ENCODE measurements at regions not wholly inside any gene's neighbourhood (a gene's known extent, or its start where the extent isn't known, plus 50 kb on each side); places are given as distances from the start of the nearest gene placed in this dataset.

DNA sequence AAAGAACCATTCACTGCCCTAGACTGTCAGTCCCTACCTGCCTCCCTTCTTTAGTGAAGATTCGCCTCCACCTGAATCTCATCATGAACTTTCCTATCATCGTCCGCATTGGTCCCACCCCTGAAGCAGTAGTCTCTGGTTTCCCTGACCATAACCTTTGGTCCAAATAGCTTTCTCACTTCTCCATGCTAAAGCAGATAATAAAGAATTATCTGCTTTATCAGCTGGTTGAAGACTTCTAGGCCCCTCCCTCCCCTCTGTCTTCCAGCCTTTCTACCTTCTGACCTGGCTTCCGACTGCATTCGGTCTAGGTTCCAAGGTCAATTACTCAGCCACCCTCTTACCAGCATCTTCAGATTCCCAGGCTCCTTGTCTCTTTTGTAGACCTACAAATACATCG, 650.9 kb downstream of the HS3ST4 start:
- Histone ChIP-seq H3K9me3 (ENCODE audit: control insufficient read depth, insufficient read depth, low read length) (peaks cover 2% of the 10 kb centered on the region; the same call in 1 of the 2 replicates), H3K27ac (ENCODE audit: low read length) (no peak overlapping the region), H3K4me3 (ENCODE audit: low read length) (no peak overlapping the region), H3K36me3 (ENCODE audit: control insufficient read depth, insufficient read depth, low read length) (no peaks in the 10 kb centered on the region), H3K27me3 (ENCODE audit: control insufficient read depth, insufficient read depth, low read length) (no peaks in the 10 kb centered on the region), H3K4me1 (ENCODE audit: control insufficient read depth, insufficient read depth, low read length) (no peaks in the 10 kb centered on the region)
- DNase-seq (ENCODE audit: low read depth, low spot score): no peak
- no CpG with 5 or more reads among the region's 6 CpGs for WGBS (ENCODE audit: insufficient coverage, insufficient read length)

- Histone ChIP-seq H3K4me1 (ENCODE audit: control insufficient read depth, insufficient read depth, low read length) (no peaks in the 10 kb centered on the region), H3K27ac (ENCODE audit: low read length) (no peak overlapping the region), H3K36me3 (ENCODE audit: control insufficient read depth, insufficient read depth, low read length) (no peaks in the 10 kb centered on the region), H3K4me3 (ENCODE audit: low read length) (no peak overlapping the region), H3K9me3 (ENCODE audit: control insufficient read depth, insufficient read depth, low read length) (peaks cover 2% of the 10 kb centered on the region; the same call in 1 of the 2 replicates), H3K27me3 (ENCODE audit: control insufficient read depth, insufficient read depth, low read length) (no peaks in the 10 kb centered on the region)
- no CpG with 5 or more reads among the region's 4 CpGs for WGBS (ENCODE audit: insufficient coverage, insufficient read length)
- DNase-seq (ENCODE audit: low read depth, low spot score): no peak
These were observed 652.5 kb downstream of the HS3ST4 start for GRCh38 chr16:26344240-26344776.

GRCh38 chr16:26344976-26345375, 653.2 kb downstream of the HS3ST4 start:
- no CpG with 5 or more reads among the region's 5 CpGs for WGBS (ENCODE audit: insufficient coverage, insufficient read length)
- Histone ChIP-seq H3K4me3 (ENCODE audit: low read length) (no peak overlapping the region), H3K27ac (ENCODE audit: low read length) (no peak overlapping the region), H3K9me3 (ENCODE audit: control insufficient read depth, insufficient read depth, low read length) (peaks cover 2% of the 10 kb centered on the region; the same call in 1 of the 2 replicates), H3K4me1 (ENCODE audit: control insufficient read depth, insufficient read depth, low read length) (no peaks in the 10 kb centered on the region), H3K27me3 (ENCODE audit: control insufficient read depth, insufficient read depth, low read length) (no peaks in the 10 kb centered on the region), H3K36me3 (ENCODE audit: control insufficient read depth, insufficient read depth, low read length) (no peaks in the 10 kb centered on the region)
- DNase-seq (ENCODE audit: low read depth, low spot score): no peak

DNA sequence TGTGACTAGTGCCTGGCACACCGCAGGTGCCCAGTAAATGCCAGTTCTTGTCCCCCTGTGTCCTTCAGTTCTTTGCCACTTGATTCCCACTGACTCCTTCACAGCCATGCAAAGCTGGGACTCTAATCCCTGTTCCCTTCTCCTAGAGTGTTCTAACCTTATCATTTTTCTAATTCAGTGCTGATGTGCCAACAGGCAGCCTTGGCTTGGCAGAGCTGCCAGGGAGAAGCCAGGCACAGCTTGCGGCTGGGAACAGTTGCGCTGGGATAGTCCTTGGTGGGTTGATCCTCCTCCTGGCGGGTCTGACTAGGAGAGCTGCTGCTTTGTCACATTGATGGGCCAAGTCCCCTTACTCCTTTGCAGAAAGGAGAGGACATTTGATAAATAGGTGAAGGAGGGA, 654.2 kb downstream of the HS3ST4 start:
- WGBS (ENCODE audit: insufficient coverage, insufficient read length): no CpG with 5 or more reads among the region's 4 CpGs

DNA sequence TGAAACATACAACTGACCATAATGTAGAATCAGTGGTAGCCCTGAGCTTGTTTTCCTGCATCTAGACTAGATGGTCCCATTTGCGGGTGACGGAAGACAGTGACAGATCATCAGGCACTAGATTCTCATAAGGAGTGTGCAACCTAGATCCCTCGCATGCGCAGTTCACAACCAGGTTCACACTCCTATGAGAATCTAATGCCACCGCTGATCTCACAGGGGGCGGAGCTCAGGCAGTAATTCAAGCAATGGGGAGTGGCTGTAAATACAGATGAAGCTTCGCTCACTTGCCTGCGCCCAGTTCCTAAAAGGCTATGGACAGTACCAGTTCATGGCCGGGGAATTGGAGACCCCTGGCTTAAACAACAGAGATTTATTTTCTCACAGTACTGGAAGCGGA, 656.3 kb downstream of the HS3ST4 start:
- no peaks in the 10 kb centered on the region for H3K4me1 ChIP-seq (ENCODE audit: control insufficient read depth, insufficient read depth, low read length)
- H3K27me3 ChIP-seq (ENCODE audit: control insufficient read depth, insufficient read depth, low read length): no peaks in the 10 kb centered on the region
- H3K4me3 ChIP-seq (ENCODE audit: low read length): no peak overlapping the region
- H3K9me3 ChIP-seq (ENCODE audit: control insufficient read depth, insufficient read depth, low read length): no peaks in the 10 kb centered on the region
- H3K36me3 ChIP-seq (ENCODE audit: control insufficient read depth, insufficient read depth, low read length): no peaks in the 10 kb centered on the region
- H3K27ac ChIP-seq (ENCODE audit: low read length): no peak overlapping the region
- no peak for DNase-seq (ENCODE audit: low read depth, low spot score)
- WGBS (ENCODE audit: insufficient coverage, insufficient read length): no CpG with 5 or more reads among the region's 10 CpGs

More for the DNA sequence above, 654.2 kb downstream of the HS3ST4 start:
- Histone ChIP-seq H3K27ac (ENCODE audit: low read length) (no peak overlapping the region), H3K9me3 (ENCODE audit: control insufficient read depth, insufficient read depth, low read length) (no peaks in the 10 kb centered on the region), H3K36me3 (ENCODE audit: control insufficient read depth, insufficient read depth, low read length) (no peaks in the 10 kb centered on the region), H3K4me3 (ENCODE audit: low read length) (no peak overlapping the region), H3K4me1 (ENCODE audit: control insufficient read depth, insufficient read depth, low read length) (no peaks in the 10 kb centered on the region), H3K27me3 (ENCODE audit: control insufficient read depth, insufficient read depth, low read length) (no peaks in the 10 kb centered on the region)
- DNase-seq (ENCODE audit: low read depth, low spot score): no peak

GRCh38 chr16:26360867-26361266, 669.1 kb downstream of the HS3ST4 start:
- no peak for DNase-seq (ENCODE audit: low read depth, low spot score)
- Histone ChIP-seq H3K9me3 (ENCODE audit: control insufficient read depth, insufficient read depth, low read length) (no peaks in the 10 kb centered on the region), H3K4me3 (ENCODE audit: low read length) (no peak overlapping the region), H3K27ac (ENCODE audit: low read length) (no peak overlapping the region), H3K36me3 (ENCODE audit: control insufficient read depth, insufficient read depth, low read length) (no peaks in the 10 kb centered on the region), H3K27me3 (ENCODE audit: control insufficient read depth, insufficient read depth, low read length) (no peaks in the 10 kb centered on the region), H3K4me1 (ENCODE audit: control insufficient read depth, insufficient read depth, low read length) (no peaks in the 10 kb centered on the region)
- no CpG with 5 or more reads among the region's 4 CpGs for WGBS (ENCODE audit: insufficient coverage, insufficient read length)

GRCh38 chr16:26363581-26363980, 671.8 kb downstream of the HS3ST4 start:
- Histone ChIP-seq H3K4me3 (ENCODE audit: low read length) (no peak overlapping the region), H3K4me1 (ENCODE audit: control insufficient read depth, insufficient read depth, low read length) (no peaks in the 10 kb centered on the region), H3K27me3 (ENCODE audit: control insufficient read depth, insufficient read depth, low read length) (no peaks in the 10 kb centered on the region), H3K9me3 (ENCODE audit: control insufficient read depth, insufficient read depth, low read length) (no peaks in the 10 kb centered on the region), H3K27ac (ENCODE audit: low read length) (no peak overlapping the region), H3K36me3 (ENCODE audit: control insufficient read depth, insufficient read depth, low read length) (no peaks in the 10 kb centered on the region)
- no CpG with 5 or more reads among the region's 1 CpG for WGBS (ENCODE audit: insufficient coverage, insufficient read length)
- no peak for DNase-seq (ENCODE audit: low read depth, low spot score)

DNA sequence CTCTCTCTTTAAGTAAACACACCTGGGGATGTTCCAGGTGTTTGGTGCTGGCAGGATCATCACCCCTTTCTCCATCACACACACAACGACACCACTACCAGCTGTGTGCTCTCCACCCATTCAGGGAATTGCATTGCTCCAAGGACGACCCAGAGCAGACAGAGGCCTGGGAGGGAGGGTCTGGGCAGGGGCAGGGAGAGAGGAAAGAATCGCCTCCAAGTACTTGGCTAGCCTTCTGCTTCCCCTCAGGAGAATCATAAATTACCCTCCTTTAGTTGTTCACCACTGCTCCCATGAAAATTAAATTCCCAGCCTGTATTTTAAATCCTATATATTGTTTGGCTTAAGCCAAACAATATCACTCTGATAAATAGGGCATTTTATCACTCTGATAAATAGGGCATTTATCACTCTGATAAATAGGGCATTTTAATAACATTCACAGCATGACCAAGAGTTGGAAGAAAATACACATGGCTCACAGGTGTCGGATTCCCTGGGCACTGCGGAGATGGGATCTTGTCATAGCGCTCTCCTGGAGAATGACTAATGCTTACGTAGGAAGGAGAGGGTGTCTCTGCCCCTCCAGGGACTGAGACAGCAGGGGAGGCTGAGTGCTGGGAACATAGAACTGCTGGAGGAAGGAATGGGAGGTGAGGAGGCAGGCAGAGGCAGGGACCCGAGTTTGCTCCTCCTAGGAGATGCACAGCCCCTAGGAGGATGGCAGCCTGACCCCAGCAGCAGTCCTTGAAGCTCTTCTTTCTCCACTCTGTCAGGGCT, 673.6 kb downstream of the HS3ST4 start:
- Histone ChIP-seq H3K9me3 (ENCODE audit: control insufficient read depth, insufficient read depth, low read length) (no peaks in the 10 kb centered on the region), H3K27me3 (ENCODE audit: control insufficient read depth, insufficient read depth, low read length) (no peaks in the 10 kb centered on the region), H3K4me1 (ENCODE audit: control insufficient read depth, insufficient read depth, low read length) (no peaks in the 10 kb centered on the region), H3K4me3 (ENCODE audit: low read length) (no peak overlapping the region), H3K27ac (ENCODE audit: low read length) (no peak overlapping the region), H3K36me3 (ENCODE audit: control insufficient read depth, insufficient read depth, low read length) (no peaks in the 10 kb centered on the region)
- no CpG with 5 or more reads among the region's 8 CpGs for WGBS (ENCODE audit: insufficient coverage, insufficient read length)
- no peak for DNase-seq (ENCODE audit: low read depth, low spot score)

DNA sequence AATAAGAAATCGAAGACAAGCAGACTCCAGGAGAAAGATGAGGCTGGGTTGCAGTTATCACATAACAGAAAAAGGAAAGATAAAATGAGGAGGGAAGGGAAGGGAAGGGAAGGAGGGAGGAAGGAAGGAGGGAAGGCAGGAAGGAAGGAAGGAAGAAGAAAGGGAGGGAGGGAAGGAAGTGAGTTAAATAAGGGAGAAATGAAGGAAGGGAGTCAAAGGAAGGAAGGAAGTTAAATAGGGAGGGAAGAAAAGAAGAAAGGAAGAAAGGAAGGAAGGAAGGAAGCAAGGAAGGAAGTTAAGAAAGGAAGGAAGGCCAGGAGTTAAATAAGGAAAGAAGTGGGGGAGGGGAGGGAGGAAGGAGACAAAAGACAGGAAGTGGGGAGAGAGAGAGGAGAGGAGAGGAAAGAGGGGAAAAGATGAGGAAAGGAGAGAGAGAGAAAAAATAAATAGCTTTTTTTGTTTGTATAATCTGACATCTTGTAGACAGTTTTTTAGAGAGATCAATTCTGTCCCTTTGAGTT, 679.6 kb downstream of the HS3ST4 start:
- no peak for DNase-seq (ENCODE audit: low read depth, low spot score)
- Histone ChIP-seq H3K27ac (ENCODE audit: low read length) (no peak overlapping the region), H3K9me3 (ENCODE audit: control insufficient read depth, insufficient read depth, low read length) (no peaks in the 10 kb centered on the region), H3K4me1 (ENCODE audit: control insufficient read depth, insufficient read depth, low read length) (no peaks in the 10 kb centered on the region), H3K36me3 (ENCODE audit: control insufficient read depth, insufficient read depth, low read length) (no peaks in the 10 kb centered on the region), H3K4me3 (ENCODE audit: low read length) (no peak overlapping the region), H3K27me3 (ENCODE audit: control insufficient read depth, insufficient read depth, low read length) (no peaks in the 10 kb centered on the region)
- no CpG with 5 or more reads among the region's 1 CpG for WGBS (ENCODE audit: insufficient coverage, insufficient read length)

GRCh38 chr16:26374279-26374925, 682.6 kb downstream of the HS3ST4 start:
- no peak for DNase-seq (ENCODE audit: low read depth, low spot score)
- Histone ChIP-seq H3K27ac (ENCODE audit: low read length) (no peak overlapping the region), H3K4me1 (ENCODE audit: control insufficient read depth, insufficient read depth, low read length) (no peaks in the 10 kb centered on the region), H3K9me3 (ENCODE audit: control insufficient read depth, insufficient read depth, low read length) (no peaks in the 10 kb centered on the region), H3K36me3 (ENCODE audit: control insufficient read depth, insufficient read depth, low read length) (no peaks in the 10 kb centered on the region), H3K4me3 (ENCODE audit: low read length) (no peak overlapping the region), H3K27me3 (ENCODE audit: control insufficient read depth, insufficient read depth, low read length) (no peaks in the 10 kb centered on the region)
- 98% methylated on average over 2 of the region's 4 CpGs for WGBS (ENCODE audit: insufficient coverage, insufficient read length)

All from iPS DF 6.9 (cell line).